ENCODE measurements at regions not wholly inside any gene's neighbourhood (a gene's known extent, or its start where the extent isn't known, plus 50 kb on each side); places are given as distances from the start of the nearest gene placed in this dataset.
"Not testable (repeated sequence)": the region's sequence is repeated elsewhere in the genome, so short reads cannot be mapped to it uniquely, and the experiment has no call there.

DNA sequence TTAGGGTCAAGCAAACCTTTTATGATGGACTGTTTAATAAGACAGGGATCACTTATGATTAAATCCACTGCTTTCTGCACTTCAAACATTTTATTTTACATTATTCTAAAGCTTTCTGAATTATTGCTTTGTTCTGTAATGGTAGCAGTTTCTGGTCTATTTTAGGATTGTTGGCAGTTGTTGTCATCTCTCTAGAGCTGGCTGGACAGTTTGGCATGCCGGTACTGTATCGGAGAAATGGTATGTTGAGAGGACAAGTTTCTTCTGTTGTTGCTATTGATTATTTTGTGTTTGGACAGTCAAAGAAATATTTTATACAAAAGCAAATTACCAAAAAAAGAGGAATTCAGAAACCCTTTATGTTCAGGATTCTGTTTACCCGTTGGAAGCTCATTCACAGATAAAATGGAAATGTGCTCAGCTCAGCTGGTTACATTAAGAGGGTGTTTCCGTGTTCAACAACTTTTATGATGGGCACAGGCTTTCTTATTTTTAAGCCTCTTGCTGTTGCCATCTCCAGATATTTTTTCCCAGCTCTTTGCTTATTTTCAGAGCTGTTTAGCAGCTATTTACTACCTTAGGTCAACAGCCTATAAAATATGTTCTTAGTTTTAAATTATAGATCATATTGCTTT is 214.6 kb upstream of the IGFBP7 start:
- DNase-seq = no peak

DNA sequence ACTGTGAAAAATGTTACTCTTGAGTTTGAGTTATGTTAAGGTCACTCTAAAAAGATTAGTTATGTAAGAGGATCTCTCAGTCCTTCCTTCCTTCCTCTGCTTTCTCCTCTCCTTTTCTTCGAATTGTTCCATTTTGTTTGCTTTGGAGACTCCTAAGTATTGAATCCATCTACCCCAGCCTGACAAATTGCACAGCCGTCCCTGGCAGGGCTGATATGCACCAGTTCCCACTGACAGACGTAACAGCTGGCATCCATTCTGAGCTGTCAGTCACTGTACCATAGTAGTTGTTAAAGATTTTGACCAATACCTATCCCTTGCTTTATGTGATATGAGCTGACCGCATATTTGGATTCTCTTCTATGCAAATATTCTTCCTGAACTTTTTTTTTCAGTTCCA is 210.7 kb upstream of the IGFBP7 start:
- DNase-seq = no peak

DNA sequence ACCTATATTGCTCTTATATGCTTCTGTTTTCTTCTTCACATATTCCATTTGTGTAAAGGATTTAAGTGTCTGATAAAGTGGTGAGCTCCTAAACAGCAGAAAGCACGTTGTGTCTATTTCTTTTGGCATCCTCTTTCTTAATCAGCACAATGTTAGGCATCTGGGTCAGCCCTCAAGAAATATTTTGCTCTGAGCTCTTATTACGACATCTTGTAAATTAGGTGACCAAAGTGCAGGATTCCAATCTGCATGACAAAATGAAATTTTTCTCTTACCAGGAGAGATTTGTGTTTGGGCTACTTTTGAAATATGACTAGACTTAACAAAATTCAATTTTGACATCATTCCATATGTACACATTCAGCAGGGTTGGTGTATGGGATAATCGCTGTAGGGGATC is 210.0 kb upstream of the IGFBP7 start:
- no peak for DNase-seq

DNA sequence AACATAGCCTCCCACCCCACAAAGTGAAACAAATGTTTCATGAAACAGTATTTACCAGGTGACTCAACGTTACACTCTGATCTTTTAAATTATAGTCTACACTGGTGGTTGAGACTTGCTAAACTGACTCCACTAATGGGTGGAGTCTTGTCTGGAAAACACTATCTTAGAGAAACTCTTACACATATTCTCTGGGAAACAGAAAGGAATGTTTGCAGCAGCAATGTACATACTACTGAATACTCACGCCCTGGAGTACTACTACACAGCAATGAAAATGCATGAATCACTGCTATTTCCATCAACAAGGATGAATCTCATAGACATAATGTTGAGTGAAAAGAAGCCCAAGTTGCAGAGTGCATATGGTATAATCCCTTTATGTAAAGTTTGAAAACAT is 208.5 kb upstream of the IGFBP7 start:
- no peak for DNase-seq

DNA sequence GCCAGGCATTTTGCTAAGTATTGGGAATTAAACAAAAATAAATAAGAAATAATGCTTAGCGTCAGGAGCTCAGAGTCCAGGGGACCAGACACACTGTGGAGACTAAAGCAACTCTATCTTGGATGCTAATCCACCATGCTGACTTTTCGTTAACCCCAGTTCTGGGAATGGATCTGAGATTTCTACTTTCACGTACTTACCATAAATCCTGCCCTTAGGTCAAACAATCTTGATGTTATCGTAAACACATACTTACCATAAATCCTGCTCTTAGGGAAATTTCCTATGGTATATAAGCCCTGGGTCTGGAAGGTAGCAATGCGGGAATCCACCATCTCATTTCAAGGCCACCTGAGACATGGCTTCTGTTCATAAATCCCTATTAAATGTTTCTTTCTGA is 204.5 kb upstream of the IGFBP7 start:
- no peak for DNase-seq

DNA sequence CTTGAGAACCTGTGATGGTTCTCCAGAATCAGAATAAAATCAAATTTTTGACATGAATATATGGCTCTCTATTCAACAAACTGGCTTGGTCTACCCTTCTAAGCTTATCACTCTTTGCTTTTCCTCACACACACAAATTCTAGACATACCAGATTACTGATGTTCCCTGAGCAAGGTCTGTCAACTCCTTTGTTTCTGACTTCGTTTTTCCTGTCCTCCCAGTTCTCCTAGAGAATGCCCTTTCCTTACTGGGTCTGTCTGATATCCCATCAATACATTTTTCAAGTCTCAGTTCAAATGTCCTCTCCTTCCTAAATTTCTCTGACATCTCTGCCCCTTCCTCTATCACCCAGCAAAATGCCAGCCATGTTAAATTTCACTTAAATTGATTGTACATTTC is 202.1 kb upstream of the IGFBP7 start:
- DNase-seq = no peak

DNA sequence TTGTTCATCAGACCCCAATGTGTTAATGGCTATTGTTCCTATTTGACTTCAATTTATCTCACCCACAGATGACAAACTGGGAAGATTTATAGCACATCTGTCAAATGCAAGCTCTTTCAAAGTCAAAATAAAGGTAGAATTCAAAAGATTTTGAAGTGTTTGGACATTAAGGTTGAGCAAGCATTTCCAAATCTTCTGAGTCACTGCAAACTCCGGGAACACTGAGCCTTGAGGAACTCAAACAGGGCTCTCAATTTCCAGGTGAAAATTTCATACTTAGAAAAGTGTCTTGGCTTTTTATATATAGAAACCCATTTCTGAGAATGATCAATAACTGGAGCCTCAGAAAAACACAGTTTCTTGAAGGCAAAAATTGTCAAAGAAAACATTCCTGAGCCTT is 199.5 kb upstream of the IGFBP7 start:
- DNase-seq = no peak

DNA sequence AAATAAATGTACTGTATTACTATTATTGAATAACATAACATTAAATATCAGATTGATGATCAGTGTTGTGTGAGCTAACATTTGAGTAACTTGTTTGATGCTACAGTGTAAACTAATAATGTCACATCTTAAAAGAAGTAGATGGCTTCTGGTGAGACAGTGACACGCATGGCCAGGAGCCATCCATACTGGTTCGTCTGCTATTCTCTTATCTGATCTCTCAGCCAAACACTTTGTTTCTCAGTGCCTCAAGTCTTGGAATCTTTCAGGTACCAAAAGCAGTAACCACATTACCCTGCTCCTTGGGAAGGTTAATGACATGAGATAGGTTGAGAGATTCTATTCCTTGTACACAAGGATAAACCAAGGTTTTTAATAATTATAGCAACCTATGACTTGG is 198.1 kb upstream of the IGFBP7 start:
- no peak for DNase-seq

DNA sequence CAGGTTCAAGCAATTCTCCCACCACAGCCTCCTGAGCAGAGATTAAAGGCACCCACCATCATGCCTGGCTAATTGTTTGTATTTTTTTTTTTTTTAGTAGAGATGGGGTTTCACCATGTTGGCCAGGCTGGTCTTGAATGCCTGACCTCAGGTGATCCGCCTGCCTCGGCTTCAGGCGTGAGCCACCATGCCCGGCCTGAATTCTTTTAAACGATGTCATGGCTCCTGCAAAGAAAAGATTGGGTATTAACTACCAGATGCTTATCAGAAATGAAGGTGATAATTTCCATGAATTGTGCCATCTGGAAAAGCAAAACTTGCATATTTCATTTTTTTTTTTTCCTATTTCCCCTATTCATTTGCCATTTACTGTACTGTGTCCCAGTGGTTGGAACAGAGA is 195.7 kb upstream of the IGFBP7 start:
- DNase-seq = no peak

DNA sequence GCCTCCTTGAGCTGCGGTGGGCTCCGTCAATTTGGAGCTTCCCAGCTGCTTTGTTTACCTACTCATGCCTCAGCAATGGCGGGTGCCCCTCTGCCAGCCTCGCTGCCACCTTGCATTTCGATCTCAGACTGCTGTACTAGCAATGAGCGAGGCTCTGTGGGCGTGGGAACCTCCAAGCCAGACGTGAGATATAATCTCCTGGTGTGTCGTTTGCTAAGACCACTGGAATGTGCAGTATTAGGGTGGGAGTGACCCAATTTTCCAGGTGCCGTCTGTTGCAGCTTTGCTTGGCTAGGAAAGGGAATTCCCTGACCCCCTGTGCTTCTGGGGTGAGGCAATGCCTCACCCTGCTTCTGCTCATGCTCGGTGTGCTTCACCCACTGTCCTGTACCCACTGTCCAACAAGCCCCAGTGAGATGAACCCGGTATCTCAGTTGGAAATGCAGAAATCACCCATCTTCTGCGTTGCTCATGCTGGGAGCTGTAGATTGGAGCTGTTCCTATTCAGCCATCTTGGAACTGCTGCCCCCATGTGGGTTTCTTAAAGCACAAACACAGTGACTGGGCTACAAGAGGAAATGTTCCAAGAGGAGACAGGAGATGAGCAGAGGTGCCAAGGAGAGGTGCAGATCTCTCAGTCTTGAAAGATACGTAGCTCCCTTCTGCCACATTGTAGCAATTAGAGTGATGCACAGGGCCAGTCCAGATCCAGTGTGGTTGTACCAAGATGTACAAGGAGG is 193.0 kb upstream of the IGFBP7 start:
- DNase-seq = no peak

DNA sequence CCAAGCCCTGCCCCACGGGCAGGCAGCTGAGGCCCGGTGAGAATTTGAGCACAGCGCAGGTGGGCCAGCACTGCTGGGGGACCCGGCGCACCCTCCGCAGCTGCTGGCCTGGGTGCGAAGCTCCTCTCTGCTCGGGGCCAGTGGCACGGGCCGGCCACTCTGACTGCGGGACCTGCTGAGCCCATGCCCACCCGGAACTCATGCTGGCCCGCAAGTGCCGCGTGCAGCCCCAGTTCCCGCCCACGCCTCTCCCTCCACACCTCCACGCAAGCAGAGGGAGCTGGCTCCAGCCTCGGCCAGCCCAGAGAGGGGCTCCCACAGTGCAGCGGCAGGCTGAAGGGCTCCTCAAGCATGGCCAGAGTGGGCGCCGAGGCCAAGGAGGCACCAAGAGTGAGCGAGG is 190.1 kb upstream of the IGFBP7 start:
- DNase-seq = not testable (repeated sequence)

DNA sequence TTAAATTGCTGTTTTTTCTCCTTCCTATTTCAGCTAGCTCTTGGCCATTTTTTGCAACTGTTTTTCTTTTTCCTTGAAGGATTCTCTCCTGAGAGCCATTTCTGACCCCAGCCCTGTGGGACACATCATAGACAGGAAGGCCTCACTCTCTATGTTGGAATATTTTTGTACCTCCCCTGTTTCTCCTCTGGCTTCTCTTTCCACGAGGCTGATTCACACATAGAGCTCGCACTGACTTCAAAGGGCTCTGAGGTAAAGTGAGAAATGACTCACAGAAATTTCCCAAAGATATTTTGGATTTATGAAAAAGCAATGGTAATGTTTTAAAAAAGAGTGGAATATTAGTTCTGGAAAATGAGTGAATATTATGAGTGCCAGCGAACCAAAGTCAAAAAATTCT is 181.7 kb upstream of the IGFBP7 start:
- no peak for DNase-seq

DNA sequence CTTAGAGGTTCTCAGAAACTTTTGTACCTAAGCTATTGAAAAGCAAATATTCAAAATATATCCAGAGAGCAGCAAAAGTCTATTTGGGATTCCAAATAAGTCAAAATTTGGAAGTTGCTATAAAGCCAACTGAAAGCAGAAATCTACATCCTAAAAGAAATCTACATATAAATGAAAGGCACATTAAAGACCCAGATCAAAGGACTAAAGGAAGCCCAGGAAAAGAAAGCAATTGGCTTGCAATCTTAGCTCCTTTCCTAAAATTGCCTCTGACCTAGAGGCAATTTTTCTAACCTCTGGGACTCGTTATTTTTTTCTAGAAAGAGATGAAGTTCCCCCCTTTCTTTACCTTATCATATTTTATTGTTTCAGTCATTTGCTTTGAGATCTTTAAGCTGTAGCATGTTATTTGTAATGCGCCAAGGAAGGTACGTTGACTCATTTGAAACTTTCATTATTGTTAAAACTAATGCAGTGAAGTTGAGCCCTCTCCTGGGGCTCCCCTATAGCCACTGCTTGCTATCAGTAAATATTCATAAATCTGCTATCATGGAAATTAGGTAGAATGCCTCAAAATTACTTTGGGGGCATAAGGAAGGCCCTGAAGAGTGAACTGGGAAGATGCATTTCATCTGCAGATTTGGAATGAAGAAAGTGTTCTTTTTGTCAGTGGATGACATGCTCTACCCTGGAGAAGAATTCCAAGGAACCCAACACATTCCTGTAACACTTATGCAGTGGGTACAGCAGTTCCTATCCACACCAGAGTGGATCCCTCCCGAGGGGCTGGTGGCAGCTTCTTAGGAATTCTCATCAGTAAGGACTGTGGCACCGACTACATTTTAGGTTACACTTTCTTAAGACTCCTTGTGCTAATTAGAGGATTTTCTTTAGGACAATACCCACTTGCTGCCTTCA is 177.8 kb upstream of the IGFBP7 start:
- no peak for DNase-seq

DNA sequence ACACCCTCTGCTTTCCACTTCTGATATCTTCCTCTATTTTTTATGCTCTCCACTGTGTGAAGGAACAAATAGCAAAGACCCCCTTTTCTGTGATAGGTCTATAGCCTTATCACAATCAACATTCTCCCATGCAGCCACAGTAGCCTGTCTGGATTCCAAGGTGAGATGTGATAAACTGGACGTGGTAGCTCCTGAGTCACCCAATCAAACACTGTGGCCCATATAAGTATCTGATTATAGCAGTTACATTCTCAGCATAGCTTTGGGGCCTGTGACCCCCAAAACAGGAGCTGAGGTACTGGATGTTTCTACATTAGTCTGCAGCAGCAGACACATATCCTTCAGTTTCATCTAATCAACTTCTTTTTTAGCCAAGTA is 172.7 kb upstream of the IGFBP7 start:
- no peak for DNase-seq

DNA sequence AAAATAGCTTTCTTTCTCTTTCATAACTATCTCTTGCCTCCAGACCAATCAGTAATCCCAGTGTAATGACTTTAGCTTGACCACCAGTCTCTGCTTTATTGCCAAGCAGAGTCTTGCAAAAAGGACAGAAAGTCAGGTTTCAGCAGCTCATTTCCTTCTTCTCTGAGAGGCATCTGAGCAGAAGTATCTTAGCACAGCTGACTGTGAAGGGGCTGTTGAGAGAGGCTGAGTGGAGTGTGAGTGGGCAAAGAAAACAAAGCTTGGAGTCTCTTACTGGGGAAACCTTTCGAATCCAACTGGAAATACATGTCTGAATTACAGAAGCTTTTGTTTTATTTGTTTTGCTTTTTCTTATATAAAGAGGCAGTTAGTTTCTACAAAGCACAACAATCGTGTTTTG is 170.3 kb upstream of the IGFBP7 start:
- peak; percentile 41 to 58 for DNase-seq

DNA sequence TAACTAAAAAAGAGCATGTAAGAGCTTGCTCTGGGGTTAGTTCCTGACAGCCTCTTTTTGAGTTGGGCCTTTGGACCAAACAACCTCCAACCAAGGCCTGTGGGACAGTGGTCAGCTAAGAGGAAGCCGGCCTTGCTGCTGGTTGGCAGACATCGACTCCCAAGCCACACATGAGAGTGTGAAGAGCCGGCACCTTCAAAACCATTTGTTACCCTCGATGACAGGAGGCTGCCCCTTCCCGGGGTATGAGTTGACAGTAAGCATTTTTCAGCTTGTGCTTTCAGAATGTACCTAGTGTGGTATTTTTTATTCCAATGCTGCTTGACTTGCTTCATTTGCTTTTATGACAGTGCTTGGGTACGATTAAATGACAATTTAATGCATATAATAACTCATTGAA is 168.6 kb upstream of the IGFBP7 start:
- no peak for DNase-seq

DNA sequence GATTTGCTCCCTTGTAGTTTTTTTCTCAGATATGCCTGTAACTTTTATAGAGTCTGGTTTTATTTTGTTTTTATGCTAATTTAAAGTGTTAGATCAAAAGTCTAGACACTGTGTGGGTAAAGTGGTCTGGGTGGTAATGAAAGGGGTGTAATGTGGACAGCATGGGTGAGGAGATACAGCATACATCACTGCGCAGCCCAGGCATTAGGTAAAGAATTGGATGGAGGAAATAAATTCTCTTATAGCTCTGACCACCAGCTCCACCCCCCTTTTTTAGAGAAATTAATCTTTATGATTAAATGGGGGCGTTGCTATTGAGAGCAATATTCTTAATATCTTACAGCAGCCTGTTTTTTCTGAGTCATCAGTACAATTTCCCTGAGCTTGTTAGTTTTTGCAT is 163.9 kb upstream of the IGFBP7 start:
- DNase-seq = no peak

DNA sequence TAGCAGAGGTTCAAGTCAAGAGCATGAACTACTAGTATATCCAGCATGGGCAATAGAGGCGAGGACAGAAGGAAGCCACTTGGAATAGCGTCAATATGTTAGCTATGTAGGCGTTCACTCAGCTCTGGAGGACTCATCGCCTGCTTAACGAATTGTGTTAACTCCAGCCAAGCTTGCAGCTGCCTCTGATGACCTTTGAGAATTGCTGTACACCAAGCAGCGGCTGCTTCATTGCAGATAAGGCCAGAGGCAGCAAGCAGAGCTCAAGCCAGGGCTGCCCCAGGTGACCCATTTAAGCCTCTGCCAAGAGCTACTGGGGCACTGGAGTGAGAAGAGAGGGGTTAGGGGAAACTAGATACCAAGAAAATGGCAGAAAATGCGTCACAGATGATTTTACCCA is 160.2 kb upstream of the IGFBP7 start:
- peak in 1 of 2 donors; percentile 33 for DNase-seq

DNA sequence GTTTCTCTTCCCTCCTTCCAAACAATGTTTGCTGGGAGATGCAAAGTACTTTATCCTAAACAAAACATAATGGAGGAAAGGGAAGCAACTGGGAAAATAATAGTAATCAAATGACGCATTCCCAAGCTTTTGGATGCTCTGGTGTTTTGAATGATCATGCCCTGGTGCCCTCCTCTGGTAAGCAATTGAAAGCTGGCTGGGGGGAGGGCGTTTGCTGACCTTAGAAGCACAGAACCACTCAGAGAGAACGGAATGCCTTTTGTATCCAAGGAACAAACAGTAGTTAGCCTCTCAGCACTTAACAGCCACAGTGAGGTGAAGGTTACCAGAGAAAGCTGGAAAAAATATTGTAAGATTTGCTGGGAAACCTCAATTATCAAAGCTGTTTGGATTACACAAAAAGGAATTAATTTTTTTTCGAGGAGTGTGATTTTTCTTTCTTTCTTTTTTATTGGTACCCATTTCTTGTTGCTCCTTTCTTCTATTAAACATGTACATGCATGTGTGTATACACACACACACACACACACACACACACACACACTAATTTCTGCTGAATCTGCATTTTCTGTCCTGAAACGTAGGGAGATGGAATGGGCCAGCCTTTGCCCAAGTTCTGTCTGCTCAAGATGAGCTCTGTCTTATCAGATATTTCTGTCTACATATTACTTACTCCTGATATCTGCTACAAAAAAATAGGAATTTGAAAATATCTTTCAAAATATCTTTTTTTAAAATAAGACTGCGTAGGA is 155.8 kb upstream of the IGFBP7 start:
- no peak for DNase-seq

DNA sequence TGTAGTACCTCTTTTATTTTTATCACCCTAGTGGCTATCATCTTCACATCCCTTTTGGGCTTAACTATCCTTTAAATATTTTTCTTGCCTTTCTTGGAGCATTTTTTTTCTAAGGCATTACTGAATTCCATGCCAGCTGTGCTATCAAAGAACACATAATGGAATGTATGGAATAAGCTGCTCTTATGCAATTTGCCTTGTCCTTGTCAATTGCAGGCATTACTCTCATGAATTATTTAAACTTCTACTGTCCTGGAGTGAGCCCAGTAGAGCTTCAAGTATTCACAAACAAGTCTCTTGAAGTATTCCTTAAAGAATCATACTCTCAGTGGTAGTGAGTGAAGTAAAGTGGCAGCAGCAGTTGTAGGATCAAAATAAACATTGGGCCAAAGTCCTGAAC is 144.6 kb upstream of the IGFBP7 start:
- no peak for DNase-seq

DNA sequence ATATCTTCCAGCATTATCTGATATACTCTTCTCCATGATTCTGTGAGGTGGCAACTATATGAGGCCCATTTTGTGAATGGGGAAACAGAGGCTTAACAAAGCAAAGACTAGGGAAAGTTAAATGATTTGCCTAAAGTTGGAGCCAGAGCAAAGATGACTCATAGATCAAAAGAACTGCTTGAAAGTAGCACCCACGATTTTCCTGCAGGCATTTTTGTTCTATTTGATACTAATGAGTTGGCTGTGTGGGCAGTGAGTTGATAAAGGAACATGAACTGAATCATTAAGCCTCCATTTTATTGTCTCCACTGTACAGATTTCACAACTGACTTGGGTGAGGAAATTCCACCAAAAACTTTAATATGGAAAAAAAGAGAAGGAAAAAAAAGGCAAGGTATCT is 138.9 kb upstream of the IGFBP7 start:
- no peak for DNase-seq

DNA sequence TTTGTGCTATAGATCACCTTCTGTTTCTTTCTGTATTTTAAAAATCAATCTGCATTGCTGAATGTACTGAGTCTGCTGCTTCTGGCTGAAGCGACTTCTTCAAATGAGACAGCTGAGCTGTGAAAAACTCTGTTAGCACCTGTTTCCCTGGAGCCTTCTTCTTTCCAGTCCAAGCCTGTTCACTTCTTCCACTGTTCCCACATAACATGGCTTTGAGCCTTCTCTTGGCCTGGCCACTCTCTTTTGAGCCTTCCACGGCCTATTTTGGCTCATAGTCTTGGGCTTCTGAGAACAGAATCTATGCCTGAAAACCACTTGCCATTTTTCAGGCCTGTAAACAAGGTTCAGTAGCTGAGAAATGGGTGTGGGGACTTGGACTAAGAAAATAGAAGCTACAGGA is 132.9 kb upstream of the IGFBP7 start:
- DNase-seq = no peak

Data from right lung (tissue), 2 donors.